PC-9 (cell line): ENCODE measurements at regions not wholly inside any gene's neighbourhood (a gene's known extent, or its start where the extent isn't known, plus 50 kb on each side); places are given as distances from the start of the nearest gene placed in this dataset.

Source experiments
- BruUV-seq: library from RNA; stranded (reverse); fragments of 400-500 nt; replicated peaks from 2 replicates; lab custom pipeline; 2021; lab: Mats Ljungman, UMichigan
- CTCF ChIA-PET: fragments of 300-600 bp; sonication (Branson Sonifier 250); formaldehyde crosslinking; loops from one replicate; lab custom pipeline; 2022; ENCODE audit warnings: antibody characterized with exemption; lab: Charles Lee
- POLR2A ChIA-PET: fragments of 300-600 bp; sonication (Branson Sonifier 250); formaldehyde crosslinking; loops from one replicate; lab custom pipeline; 2022; ENCODE audit warnings: antibody characterized with exemption; ENCODE audit not compliant: unreplicated experiment; lab: Charles Lee
- DNase-seq, 2 experiments: peaks; one replicate each; pipeline versions ENCODE4 v3.0.0 to v3.0.0-alpha.2; 2015 to 2022; ENCODE audit warnings: mixed read lengths in 1 of 2
- H2AFZ ChIP-seq: fragments of 200-600 bp; sonication (generic); 2 replicates; pipeline ENCODE4 v1.8.1; 2017; ENCODE audit warnings: antibody characterized with exemption
- H3F3A ChIP-seq: fragments of 200-600 bp; sonication (generic); 2 replicates; pipeline ENCODE4 v1.8.1; 2017; ENCODE audit warnings: antibody characterized with exemption, mild to moderate bottlenecking, low read depth; ENCODE audit not compliant: insufficient read depth
- H3K27ac ChIP-seq: fragments of 200-600 bp; sonication (generic); 2 replicates; pipeline ENCODE4 v1.6.1; 2016; ENCODE audit warnings: mixed run types
- H3K27me3 ChIP-seq: fragments of 200-600 bp; sonication (generic); 2 replicates; pipeline ENCODE4 v1.6.1; 2016; ENCODE audit warnings: low read depth, mixed run types; ENCODE audit not compliant: insufficient read depth
- H3K36me3 ChIP-seq: fragments of 200-600 bp; sonication (generic); 2 replicates; pipeline ENCODE4 v1.6.1; 2016; ENCODE audit warnings: low read depth, mixed run types
- H3K4me1 ChIP-seq: fragments of 200-600 bp; sonication (generic); replicated peaks from 2 replicates; pipeline ENCODE4 v1.6.1; 2016; ENCODE audit warnings: mixed run types; ENCODE audit not compliant: insufficient read depth
- H3K4me2 ChIP-seq: fragments of 200-600 bp; sonication (generic); 2 replicates; pipeline ENCODE4 v1.6.1; 2017; ENCODE audit warnings: mixed run types
- H3K4me3 ChIP-seq: fragments of 200-600 bp; sonication (generic); 2 replicates; pipeline ENCODE4 v1.6.1; 2016; ENCODE audit warnings: mixed run types
- H3K79me2 ChIP-seq: fragments of 200-600 bp; sonication (generic); 2 replicates; pipeline ENCODE4 v1.6.1; 2017; ENCODE audit warnings: low read depth, mixed run types
- H3K9me2 ChIP-seq: fragments of 200-600 bp; sonication (generic); 2 replicates; pipeline ENCODE4 v1.8.1; 2017; ENCODE audit warnings: mild to moderate bottlenecking; ENCODE audit not compliant: insufficient read depth
- H3K9me3 ChIP-seq: fragments of 200-600 bp; sonication (generic); 2 replicates; pipeline ENCODE4 v1.8.1; 2016; ENCODE audit warnings: low read depth; ENCODE audit not compliant: insufficient read depth
- H4K20me1 ChIP-seq: fragments of 200-600 bp; sonication (generic); 2 replicates; pipeline ENCODE4 v1.8.1; 2017; ENCODE audit not compliant: insufficient read depth
- CTCF ChIP-seq: fragments of 200-600 bp; sonication (generic); conservative IDR thresholded peaks from 2 replicates; pipeline ENCODE4 v1.6.1; 2017; ENCODE audit warnings: mixed run types, antibody characterized with exemption, mild to moderate bottlenecking, moderate library complexity
- EZH2 ChIP-seq: fragments of 200-600 bp; sonication (generic); IDR thresholded peaks from 2 replicates; pipeline ENCODE4 v1.8.0; 2017; ENCODE audit warnings: antibody characterized with exemption, low read depth
- intact Hi-C: fragments of 100-400 bp; cut with micrococcal nuclease; formaldehyde crosslinking; loops from one replicate; pipeline ENCODE4 v1.10.0; 2022; ENCODE audit not compliant: unreplicated experiment

DNA sequence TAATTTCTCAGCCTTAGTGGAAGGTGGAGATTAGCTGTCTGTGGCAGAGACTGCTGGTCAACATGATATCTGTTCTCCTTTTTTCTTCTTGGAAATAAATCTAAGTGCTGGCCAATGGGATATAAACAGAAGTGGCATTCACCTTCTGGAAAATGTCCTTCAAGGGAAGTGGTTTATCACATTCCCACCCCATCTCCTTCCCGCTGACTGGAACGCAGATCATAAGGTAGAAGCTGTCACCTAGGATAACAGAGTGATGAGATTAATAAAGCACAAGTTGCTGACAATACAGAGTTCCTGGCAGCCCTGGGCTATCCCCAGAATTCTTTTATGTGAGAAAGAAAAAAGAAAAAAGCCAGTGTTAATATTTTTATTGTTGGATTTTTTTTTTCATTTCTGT, 109.7 kb upstream of the OSMR start:
- H3K4me1 ChIP-seq = no peaks in the 10 kb centered on the region
- DNase-seq = no peak
- no peak for TF ChIP-seq CTCF
- TF ChIP-seq EZH2 = no peak
- BruUV-seq = no TSS peak
- H3F3A ChIP-seq = no peaks in the 10 kb centered on the region
- H2AFZ ChIP-seq = no peak overlapping the region
- no peaks in the 10 kb centered on the region for H3K36me3 ChIP-seq
- H3K27ac ChIP-seq = no peak overlapping the region
- CTCF ChIA-PET = no interaction called here
- H3K4me3 ChIP-seq = no peak overlapping the region
- no peaks in the 10 kb centered on the region; the same call in 1 of the 2 replicates for H3K9me2 ChIP-seq
- H3K9me3 ChIP-seq = no peaks in the 10 kb centered on the region; the same call in 1 of the 2 replicates
- H4K20me1 ChIP-seq = no peaks in the 10 kb centered on the region
- intact Hi-C loops = no loop called here
- no peaks in the 10 kb centered on the region for H3K27me3 ChIP-seq
- POLR2A ChIA-PET = interaction anchor here (0.6 kb wide), 1 partner anchor 586 kb away, joined by 4 read pairs; no protein-coding TSS in a partner anchor
- H3K4me2 ChIP-seq = no peak overlapping the region
- H3K79me2 ChIP-seq = no peaks in the 10 kb centered on the region

GRCh38 chr5:38737976-38738375, 107.8 kb upstream of the OSMR start:
- ChIA-PET POLR2A (no interaction called here), CTCF (interaction anchor here (1.6 kb wide), 1 partner anchor 72 kb away, joined by 3 read pairs; no protein-coding TSS in a partner anchor)
- no peaks in the 10 kb centered on the region for H3F3A ChIP-seq
- H3K4me3 ChIP-seq = no peak overlapping the region
- H3K36me3 ChIP-seq = no peaks in the 10 kb centered on the region
- H2AFZ ChIP-seq = no peak overlapping the region
- H3K9me2 ChIP-seq = no peaks in the 10 kb centered on the region
- no peak for DNase-seq
- peaks cover 11% of the 10 kb centered on the region for H3K9me3 ChIP-seq
- H3K27me3 ChIP-seq = no peaks in the 10 kb centered on the region
- no peak overlapping the region for H3K27ac ChIP-seq
- no peaks in the 10 kb centered on the region for H3K79me2 ChIP-seq
- BruUV-seq = no TSS peak
- H4K20me1 ChIP-seq = no peaks in the 10 kb centered on the region
- no peaks in the 10 kb centered on the region for H3K4me1 ChIP-seq
- TF ChIP-seq CTCF (no peak), EZH2 (no peak)
- intact Hi-C loops = no loop called here
- no peak overlapping the region for H3K4me2 ChIP-seq

GRCh38 chr5:38739011-38739704, 106.7 kb upstream of the OSMR start:
- no TSS peak for BruUV-seq
- TF ChIP-seq CTCF = no peak
- TF ChIP-seq EZH2 = no peak
- DNase-seq = peak in 1 of 2 experiments; percentile 23
- Histone ChIP-seq H3K79me2 (no peaks in the 10 kb centered on the region), H3K27me3 (no peaks in the 10 kb centered on the region), H3K9me3 (peaks cover 22% of the 10 kb centered on the region), H2AFZ (no peak overlapping the region), H3K9me2 (no peaks in the 10 kb centered on the region), H3F3A (no peaks in the 10 kb centered on the region), H4K20me1 (no peaks in the 10 kb centered on the region), H3K4me3 (no peak overlapping the region), H3K36me3 (no peaks in the 10 kb centered on the region), H3K27ac (no peak overlapping the region), H3K4me2 (no peak overlapping the region), H3K4me1 (no peaks in the 10 kb centered on the region)
- ChIA-PET POLR2A (no interaction called here), CTCF (interaction anchor here (1.6 kb wide), 1 partner anchor 71 kb away, joined by 3 read pairs; no protein-coding TSS in a partner anchor)
- intact Hi-C loops = no loop called here
